HCT116 (cell line): ENCODE measurements at regions not wholly inside any gene's neighbourhood (a gene's known extent, or its start where the extent isn't known, plus 50 kb on each side); places are given as distances from the start of the nearest gene placed in this dataset.

ENCODE experiments used
- ATAC-seq: fragments of 200-7000 bp; cut with Tn5 transposase; 2 replicates; pipeline ENCODE4 v1.9.1; 2020; ENCODE audit warnings: mild to moderate bottlenecking, moderate library complexity
- BruUV-seq: library from RNA; stranded (reverse); fragments of 400-500 nt; replicated peaks from 2 replicates; lab custom pipeline; 2021; lab: Mats Ljungman, UMichigan
- CTCF ChIA-PET: fragments of 300-600 bp; sonication (Branson Sonifier 250); formaldehyde crosslinking; loops from one replicate; lab custom pipeline; 2021; ENCODE audit warnings: antibody characterized with exemption; lab: Charles Lee
- POLR2A ChIA-PET: fragments of 300-600, 350-600 bp; sonication (Branson Sonifier 250); formaldehyde crosslinking; loops from one replicate; lab custom pipeline; 2021; ENCODE audit warnings: antibody characterized with exemption; lab: Charles Lee
- RAD21 ChIA-PET, 2 experiments: fragments of 300-600 bp; sonication (Branson Sonifier 250); formaldehyde crosslinking; loops; one replicate each; lab custom pipeline; 2023; ENCODE audit warnings: low total read pairs in 2 of 2; ENCODE audit not compliant: uncharacterized antibody in 2 of 2, unreplicated experiment in 2 of 2, low non-redundant PET in 1 of 2; lab: Charles Lee
- DNase-seq: peaks from one replicate; pipeline ENCODE4 v3.0.0-alpha.2; 2010; ENCODE audit warnings: low read depth, low spot score
- H2AFZ ChIP-seq: fragments of 200-600 bp; shearing (Covaris generic), sonication (generic); 2 replicates; pipeline ENCODE4 v1.6.1; 2017; ENCODE audit warnings: low read depth, mixed run types, mixed read lengths, antibody characterized with exemption, low read length; ENCODE audit not compliant: poor library complexity, severe bottlenecking
- H3K27ac ChIP-seq: 2 replicates; pipeline ENCODE4 v1.5.1; 2012; ENCODE audit warnings: low read depth, low read length
- H3K27me3 ChIP-seq: fragments of 200-600 bp; sonication (generic); 2 replicates; pipeline ENCODE4 v1.6.1; 2016; ENCODE audit warnings: mixed run types, low read length, mixed read lengths; ENCODE audit not compliant: insufficient read depth
- H3K36me3 ChIP-seq, 2 experiments: fragments of 200-500 bp in 1 of 2; fragments of 200-600 bp in 1 of 2; sonication (Bioruptor generic) in 1 of 2; sonication (generic) in 1 of 2; 2 replicates each; pipeline versions ENCODE4 v1.5.1 to v1.6.1; 2014 to 2016; ENCODE audit warnings: low read length in 2 of 2, inconsistent platforms in 1 of 2, mixed read lengths in 1 of 2, mixed run types in 1 of 2; ENCODE audit not compliant: insufficient read depth in 2 of 2, control insufficient read depth in 1 of 2
- H3K4me1 ChIP-seq, 2 experiments: fragments of 200-600 bp in 1 of 2; sonication (generic) in 1 of 2; 2 replicates each; pipeline versions ENCODE4 v1.5.1 to v1.6.1; 2012 to 2017; ENCODE audit warnings: low read length in 2 of 2, inconsistent platforms in 1 of 2, mild to moderate bottlenecking in 1 of 2, mixed read lengths in 1 of 2, mixed run types in 1 of 2, moderate library complexity in 1 of 2; ENCODE audit not compliant: insufficient read depth in 2 of 2, control insufficient read depth in 1 of 2
- H3K4me2 ChIP-seq: fragments of 200-600 bp; sonication (generic); 2 replicates; pipeline ENCODE4 v1.6.1; 2017; ENCODE audit warnings: mixed run types, low read length, mixed read lengths
- H3K4me3 ChIP-seq, 2 experiments: fragments of 200-600 bp in 1 of 2; sonication (generic) in 1 of 2; replicated peaks in 1 of 2; 2 replicates each; pipeline ENCODE4 v1.5.1; 2011 to 2016; ENCODE audit warnings: low read length in 2 of 2, control low read depth in 1 of 2, low read depth in 1 of 2, mild to moderate bottlenecking in 1 of 2, mixed read lengths in 1 of 2, mixed run types in 1 of 2
- H3K79me2 ChIP-seq: fragments of 200-600 bp; sonication (generic); 2 replicates; pipeline ENCODE4 v1.6.1; 2017; ENCODE audit warnings: mild to moderate bottlenecking, mixed run types, low read length, moderate library complexity, mixed read lengths; ENCODE audit not compliant: insufficient read depth
- H3K9ac ChIP-seq: fragments of 200-600 bp; sonication (generic); 2 replicates; pipeline ENCODE4 v1.6.1; 2016; ENCODE audit warnings: low read length, mixed read lengths
- H3K9me2 ChIP-seq: fragments of 200-600 bp; sonication (generic), shearing (Covaris generic); 2 replicates; pipeline ENCODE4 v1.6.1; 2017; ENCODE audit warnings: mixed run types, mild to moderate bottlenecking, moderate library complexity; ENCODE audit not compliant: insufficient read depth
- H3K9me3 ChIP-seq, 2 experiments: fragments of 200-500 bp in 1 of 2; fragments of 200-600 bp in 1 of 2; sonication (Bioruptor generic) in 1 of 2; sonication (generic) in 1 of 2; 2 replicates each; pipeline ENCODE4 v1.6.1; 2014 to 2017; ENCODE audit warnings: low read length in 2 of 2, mixed read lengths in 2 of 2, inconsistent platforms in 1 of 2, low read depth in 1 of 2, mild to moderate bottlenecking in 1 of 2, mixed run types in 1 of 2, moderate library complexity in 1 of 2; ENCODE audit not compliant: control insufficient read depth in 1 of 2, insufficient read depth in 1 of 2
- H4K20me1 ChIP-seq: fragments of 200-600 bp; sonication (generic), shearing (Covaris generic); 2 replicates; pipeline ENCODE4 v1.6.1; 2017; ENCODE audit warnings: mixed run types, mild to moderate bottlenecking, moderate library complexity; ENCODE audit not compliant: insufficient read depth
- CBX3 ChIP-seq: IDR thresholded peaks from 2 replicates; pipeline ENCODE4 v1.6.1; 2012; ENCODE audit warnings: low read depth
- ELF1 ChIP-seq: IDR thresholded peaks from 2 replicates; pipeline ENCODE4 v1.6.1; 2012; ENCODE audit warnings: low read depth, borderline replicate concordance
- EZH2 ChIP-seq: fragments of 200-600 bp; sonication (generic); IDR thresholded peaks from 2 replicates; pipeline ENCODE4 v1.6.1; 2017; ENCODE audit warnings: antibody characterized with exemption, mixed run types
- EZH2phosphoT487 ChIP-seq: fragments of 200-600 bp; IDR thresholded peaks from 2 replicates; pipeline ENCODE4 v1.6.1; 2018; ENCODE audit warnings: antibody characterized with exemption, borderline replicate concordance
- JUND ChIP-seq: IDR thresholded peaks from 2 replicates; pipeline ENCODE4 v1.6.1; 2012
- POLR2A ChIP-seq: IDR thresholded peaks from 2 replicates; pipeline ENCODE4 v1.7.0; 2011; ENCODE audit warnings: borderline replicate concordance; ENCODE audit not compliant: insufficient read depth, insufficient read length; ENCODE audit errors: extremely low read depth
- RAD21 ChIP-seq: IDR thresholded peaks from 2 replicates; pipeline ENCODE4 v1.6.1; 2012; ENCODE audit warnings: low read depth, mild to moderate bottlenecking
- SIN3A ChIP-seq: IDR thresholded peaks from 2 replicates; pipeline ENCODE4 v1.6.1; 2012; ENCODE audit warnings: low read depth
- ZFX ChIP-seq: fragments of 450-650 bp; IDR thresholded peaks from 2 replicates; pipeline ENCODE4 v1.6.1; 2017
- ZNF274 ChIP-seq: fragments of 200-500 bp; sonication (Bioruptor generic); IDR thresholded peaks from 2 replicates; pipeline ENCODE4 v1.6.1; 2014; ENCODE audit warnings: mild to moderate bottlenecking, low read depth, low read length, inconsistent platforms
- intact Hi-C: fragments of 100-400 bp; cut with micrococcal nuclease; formaldehyde crosslinking; loops from 2 replicates; pipeline ENCODE4 v1.10.0; 2022
- TF ChIP-seq, protein P1 (sequence below), 3 experiments: fragments of 200-600 bp in 1 of 3; sonication (generic) in 1 of 3; IDR thresholded peaks in 2 of 3; conservative IDR thresholded peaks in 1 of 3; 2 replicates each; pipeline ENCODE4 v1.5.1; 2012 to 2017; ENCODE audit warnings: low read depth in 2 of 3, low read length in 2 of 3, antibody characterized with exemption in 1 of 3, borderline replicate concordance in 1 of 3, control low read depth in 1 of 3, mild to moderate bottlenecking in 1 of 3, mixed read lengths in 1 of 3, mixed run types in 1 of 3, moderate library complexity in 1 of 3; ENCODE audit not compliant: insufficient read depth in 1 of 3

DNA sequence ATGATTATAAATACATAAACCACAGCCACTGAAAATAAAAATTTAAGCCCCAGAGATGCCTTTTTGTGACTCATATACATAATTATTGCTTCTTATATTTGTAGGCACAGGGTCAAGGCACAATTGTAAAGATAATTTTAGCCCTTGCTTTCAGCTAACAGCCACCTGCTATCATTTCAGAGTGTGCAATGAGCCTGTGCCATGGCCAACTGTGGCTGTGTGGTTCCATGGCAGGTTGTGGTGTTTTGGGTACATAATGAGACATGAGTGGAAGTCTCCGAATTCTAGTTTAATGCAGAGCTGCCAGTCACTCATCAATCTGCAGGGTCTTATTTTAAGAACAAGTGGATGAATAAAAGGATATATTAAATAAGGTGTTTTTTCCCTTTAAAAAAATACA, 346.9 kb upstream of the SNX7 start:
- intact Hi-C loops = no loop called here
- POLR2A ChIA-PET = interaction anchor here (1.2 kb wide), 1 partner anchor 9 kb away, joined by 3 read pairs; no protein-coding TSS in a partner anchor
- ATAC-seq (no peak), DNase-seq (no peak)
- no peaks in the 10 kb centered on the region for H3K9me3 ChIP-seq
- H3K36me3 ChIP-seq = no peaks in the 10 kb centered on the region
- H3K9me2 ChIP-seq = no peaks in the 10 kb centered on the region
- RAD21 ChIA-PET = no interaction called here
- TF ChIP-seq, protein P1, sequence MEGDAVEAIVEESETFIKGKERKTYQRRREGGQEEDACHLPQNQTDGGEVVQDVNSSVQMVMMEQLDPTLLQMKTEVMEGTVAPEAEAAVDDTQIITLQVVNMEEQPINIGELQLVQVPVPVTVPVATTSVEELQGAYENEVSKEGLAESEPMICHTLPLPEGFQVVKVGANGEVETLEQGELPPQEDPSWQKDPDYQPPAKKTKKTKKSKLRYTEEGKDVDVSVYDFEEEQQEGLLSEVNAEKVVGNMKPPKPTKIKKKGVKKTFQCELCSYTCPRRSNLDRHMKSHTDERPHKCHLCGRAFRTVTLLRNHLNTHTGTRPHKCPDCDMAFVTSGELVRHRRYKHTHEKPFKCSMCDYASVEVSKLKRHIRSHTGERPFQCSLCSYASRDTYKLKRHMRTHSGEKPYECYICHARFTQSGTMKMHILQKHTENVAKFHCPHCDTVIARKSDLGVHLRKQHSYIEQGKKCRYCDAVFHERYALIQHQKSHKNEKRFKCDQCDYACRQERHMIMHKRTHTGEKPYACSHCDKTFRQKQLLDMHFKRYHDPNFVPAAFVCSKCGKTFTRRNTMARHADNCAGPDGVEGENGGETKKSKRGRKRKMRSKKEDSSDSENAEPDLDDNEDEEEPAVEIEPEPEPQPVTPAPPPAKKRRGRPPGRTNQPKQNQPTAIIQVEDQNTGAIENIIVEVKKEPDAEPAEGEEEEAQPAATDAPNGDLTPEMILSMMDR (IDR thresholded peaks at IDR 0.05 in 2 of 3, conservative IDR thresholded peaks at IDR 0.05 in 1 of 3; ENCODE audit: borderline replicate concordance in 1 of 3, insufficient read depth in 1 of 3, low read depth in 2 of 3, low read length in 2 of 3) = no peak
- TF ChIP-seq ELF1 = no peak
- no peak for TF ChIP-seq CBX3
- no peak for TF ChIP-seq ZNF274
- no peak for TF ChIP-seq JUND
- no peak for TF ChIP-seq EZH2phosphoT487
- no peak for TF ChIP-seq POLR2A
- TF ChIP-seq EZH2 = no peak
- TF ChIP-seq ZFX = no peak
- TF ChIP-seq RAD21 = no peak
- no peak for TF ChIP-seq SIN3A
- H3K4me2 ChIP-seq = no peak overlapping the region
- no peak overlapping the region for H3K4me3 ChIP-seq
- H3K4me1 ChIP-seq = peaks cover 8 to 16% of the 10 kb centered on the region in 2 experiments; a peak in 3 of 4 replicates
- no peak overlapping the region for H3K27ac ChIP-seq
- CTCF ChIA-PET = no interaction called here
- H2AFZ ChIP-seq = no peak overlapping the region
- H4K20me1 ChIP-seq = no peaks in the 10 kb centered on the region
- BruUV-seq = no TSS peak
- no peak overlapping the region for H3K9ac ChIP-seq
- H3K79me2 ChIP-seq = no peaks in the 10 kb centered on the region
- H3K27me3 ChIP-seq = no peaks in the 10 kb centered on the region
